ENCODE measurements at regions not wholly inside any gene's neighbourhood (a gene's known extent, or its start where the extent isn't known, plus 50 kb on each side); places are given as distances from the start of the nearest gene placed in this dataset.
A peak's percentile ranks its signal among the peaks of the same experiment; 100 is the strongest.
"Not testable (repeated sequence)": the region's sequence is repeated elsewhere in the genome, so short reads cannot be mapped to it uniquely, and the experiment has no call there.

GRCh38 chr16:9014389-9014788, 50.7 kb upstream of the USP7 start:
- no peak for DNase-seq (ENCODE audit: low read depth)

- DNase-seq (ENCODE audit: low read depth), result no peak
These were observed 51.8 kb upstream of the USP7 start for GRCh38 chr16:9015489-9015888.

- DNase-seq (ENCODE audit: low read depth), result not testable (repeated sequence)
These were observed 52.3 kb upstream of the USP7 start for GRCh38 chr16:9016005-9016404.

- no peak for DNase-seq (ENCODE audit: low read depth)
These were observed 53.1 kb upstream of the USP7 start for GRCh38 chr16:9016824-9017223.

- no peak for DNase-seq (ENCODE audit: low read depth)
These were observed 63.5 kb upstream of the USP7 start for GRCh38 chr16:9027070-9027799.

- not testable (repeated sequence) for DNase-seq (ENCODE audit: low read depth)
These were observed 63.0 kb upstream of the HAPSTR1 start for GRCh38 chr16:9028491-9028890.

- no peak for DNase-seq (ENCODE audit: low read depth)
These were observed 60.3 kb upstream of the HAPSTR1 start for GRCh38 chr16:9031107-9031506.

GRCh38 chr16:9033125-9033830, 58.2 kb upstream of the HAPSTR1 start:
- DNase-seq (ENCODE audit: low read depth), result peak; percentile 82

GRCh38 chr16:9034056-9034455, 57.4 kb upstream of the HAPSTR1 start:
- no peak for DNase-seq (ENCODE audit: low read depth)

- DNase-seq (ENCODE audit: low read depth), result no peak
These were observed 55.4 kb upstream of the HAPSTR1 start for GRCh38 chr16:9035996-9036395.

- DNase-seq (ENCODE audit: low read depth), result peak; percentile 42
These were observed 52.2 kb upstream of the HAPSTR1 start for GRCh38 chr16:9039210-9039609.

- DNase-seq (ENCODE audit: low read depth), result no peak
These were observed 50.5 kb upstream of the HAPSTR1 start for GRCh38 chr16:9040800-9041412.
